ENCODE measurements at regions not wholly inside any gene's neighbourhood (a gene's known extent, or its start where the extent isn't known, plus 50 kb on each side); places are given as distances from the start of the nearest gene placed in this dataset.

GRCh38 chr1:18569251-18569650, 61.4 kb upstream of the PAX7 start:
- peaks cover 0 to 2% (median 0%) of the 10 kb centered on the region in 3 donors for H3K27me3 ChIP-seq (ENCODE audit: control insufficient read depth in 3 of 3, insufficient read depth in 3 of 3, low read length in 3 of 3)
- H3K36me3 ChIP-seq (ENCODE audit: control insufficient read depth in 3 of 3, insufficient read depth in 2 of 3, low read depth in 1 of 3, low read length in 3 of 3) = no peaks in the 10 kb centered on the region
- H3K4me3 ChIP-seq (ENCODE audit: low read depth in 1 of 3, low read length in 3 of 3) = no peak overlapping the region
- 73 to 86% (median 83%) methylated on average over 8 of the region's 8 CpGs for WGBS, 3 donors
- H3K27ac ChIP-seq (ENCODE audit: low read depth in 1 of 3, low read length in 2 of 3) = no peak overlapping the region
- DNase-seq (no peak), FAIRE-seq (no peak)
- H3K9me3 ChIP-seq (ENCODE audit: control insufficient read depth in 2 of 2, insufficient read depth in 1 of 2, low read depth in 1 of 2, low read length in 1 of 2) = no peaks in the 10 kb centered on the region
- no peaks in the 10 kb centered on the region for H3K4me1 ChIP-seq (ENCODE audit: control insufficient read depth in 3 of 3, insufficient read depth in 2 of 3, low read depth in 1 of 3, low read length in 2 of 3)

DNA sequence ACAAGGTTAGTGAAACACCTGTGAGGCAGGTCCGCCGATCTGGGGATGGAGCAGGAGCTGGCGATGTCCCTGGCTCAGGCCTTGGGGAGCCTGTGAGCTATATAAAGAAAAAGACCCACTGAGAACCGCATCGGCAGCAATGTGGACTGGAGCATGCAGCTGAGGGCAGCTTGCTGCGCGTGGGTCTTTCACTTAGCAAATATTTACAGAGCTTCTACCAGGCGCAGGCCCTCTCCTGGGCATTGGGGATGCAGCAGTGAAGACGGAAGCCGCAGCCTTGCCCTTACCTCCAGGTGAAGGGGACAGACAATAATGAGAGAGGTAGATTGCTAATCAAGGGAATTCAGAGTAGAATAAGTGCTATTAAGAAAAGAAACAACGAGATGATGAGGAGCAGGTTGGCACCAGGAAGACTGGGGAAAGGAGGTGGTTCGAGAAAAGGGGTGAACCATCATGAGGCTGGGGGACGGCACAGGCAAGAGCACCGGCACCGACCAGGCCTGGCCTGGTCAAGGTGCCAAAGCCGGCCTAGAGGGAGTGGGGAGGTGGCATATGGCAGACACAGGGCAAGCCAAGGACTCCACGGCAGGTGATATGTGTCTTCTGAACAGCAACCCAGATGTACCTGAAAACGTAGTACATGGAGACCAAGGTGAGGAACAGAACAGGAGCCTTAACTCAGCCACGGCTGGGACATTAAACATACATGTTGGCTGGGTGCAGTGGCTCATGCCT, 60.7 kb upstream of the PAX7 start:
- Histone ChIP-seq H3K9me3 (ENCODE audit: control insufficient read depth in 2 of 2, insufficient read depth in 1 of 2, low read depth in 1 of 2, low read length in 1 of 2) (no peaks in the 10 kb centered on the region), H3K4me1 (ENCODE audit: control insufficient read depth in 3 of 3, insufficient read depth in 2 of 3, low read depth in 1 of 3, low read length in 2 of 3) (no peaks in the 10 kb centered on the region), H3K27me3 (ENCODE audit: control insufficient read depth in 3 of 3, insufficient read depth in 3 of 3, low read length in 3 of 3) (peaks cover 0 to 3% (median 0%) of the 10 kb centered on the region in 3 donors), H3K4me3 (ENCODE audit: low read depth in 1 of 3, low read length in 3 of 3) (no peak overlapping the region), H3K27ac (ENCODE audit: low read depth in 1 of 3, low read length in 2 of 3) (no peak overlapping the region), H3K36me3 (ENCODE audit: control insufficient read depth in 3 of 3, insufficient read depth in 2 of 3, low read depth in 1 of 3, low read length in 3 of 3) (no peaks in the 10 kb centered on the region)
- no peak for DNase-seq
- WGBS, 3 donors = 76 to 78% (median 76%) methylated on average over 19 of the region's 19 CpGs
- FAIRE-seq = no peak

DNA sequence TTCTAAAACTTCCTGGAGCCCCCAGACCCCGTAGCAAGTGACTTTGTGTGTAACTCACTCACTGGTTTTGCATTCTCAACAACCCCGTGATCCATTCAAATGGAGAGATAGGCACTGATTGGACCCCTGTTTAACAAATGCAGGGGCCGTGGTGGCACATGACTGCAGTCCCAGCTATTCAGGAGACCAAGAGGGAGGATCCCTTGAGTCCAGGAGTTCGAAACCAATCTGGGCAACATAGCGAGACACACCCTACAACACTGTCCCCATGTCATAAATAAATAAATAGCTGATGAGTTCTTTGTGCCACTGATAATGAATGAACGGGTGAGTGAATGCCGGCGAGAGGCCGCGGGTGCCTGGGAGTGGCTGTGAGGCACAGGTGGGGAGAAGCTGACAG, 59.4 kb upstream of the PAX7 start:
- Histone ChIP-seq H3K4me1 (ENCODE audit: control insufficient read depth in 3 of 3, insufficient read depth in 2 of 3, low read depth in 1 of 3, low read length in 2 of 3) (no peaks in the 10 kb centered on the region), H3K36me3 (ENCODE audit: control insufficient read depth in 3 of 3, insufficient read depth in 2 of 3, low read depth in 1 of 3, low read length in 3 of 3) (no peaks in the 10 kb centered on the region), H3K27me3 (ENCODE audit: control insufficient read depth in 3 of 3, insufficient read depth in 3 of 3, low read length in 3 of 3) (peaks cover 0 to 5% (median 0%) of the 10 kb centered on the region in 3 donors), H3K9me3 (ENCODE audit: control insufficient read depth in 2 of 2, insufficient read depth in 1 of 2, low read depth in 1 of 2, low read length in 1 of 2) (no peaks in the 10 kb centered on the region), H3K27ac (ENCODE audit: low read depth in 1 of 3, low read length in 2 of 3) (no peak overlapping the region), H3K4me3 (ENCODE audit: low read depth in 1 of 3, low read length in 3 of 3) (no peak overlapping the region)
- FAIRE-seq (no peak), DNase-seq (peak in 1 of 2 donors; percentile 17)
- 11 to 58% (median 23%) methylated on average over 10 of the region's 10 CpGs for WGBS, 3 donors

DNA sequence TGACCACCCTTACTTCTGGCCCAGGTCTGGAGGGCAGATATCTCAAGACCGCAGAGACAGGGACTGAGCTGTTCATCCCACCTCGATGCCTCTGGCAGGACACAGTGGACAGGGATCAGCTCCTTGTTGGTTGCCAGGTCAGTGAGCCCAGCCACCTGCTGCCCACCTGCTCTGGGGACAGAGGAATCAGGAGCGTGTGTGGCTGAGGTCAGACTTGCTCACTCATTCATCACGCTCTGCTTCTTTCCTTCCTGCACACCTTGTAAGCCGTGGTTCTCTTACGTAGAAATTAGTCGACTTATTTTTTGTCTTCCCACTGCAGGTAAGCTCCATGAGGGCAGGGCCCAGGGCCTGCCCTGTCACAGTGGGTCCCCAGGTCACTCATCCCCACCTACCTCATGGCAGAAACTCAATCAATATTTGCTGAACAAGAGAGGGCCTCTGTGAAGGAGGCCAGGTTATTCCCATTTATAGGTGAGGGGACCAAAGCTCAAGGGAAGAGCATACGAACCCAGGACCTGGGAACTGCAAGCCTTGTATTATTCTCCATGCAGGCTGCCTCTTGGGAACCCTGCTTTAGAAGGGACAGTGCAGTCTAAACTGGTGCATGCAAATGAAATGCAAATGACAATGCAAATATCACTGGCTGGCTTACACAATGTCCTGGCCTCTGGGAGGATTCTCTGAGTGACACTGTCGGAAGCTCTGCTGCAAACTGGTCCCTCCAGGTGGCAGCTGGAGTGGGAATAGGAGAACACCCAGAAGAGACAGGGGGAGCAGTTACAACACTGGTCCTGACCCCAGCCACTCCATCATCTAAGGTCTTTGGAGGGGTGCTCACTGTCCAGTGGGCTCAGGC, 58.4 kb upstream of the PAX7 start:
- Histone ChIP-seq H3K27me3 (ENCODE audit: control insufficient read depth in 3 of 3, insufficient read depth in 3 of 3, low read length in 3 of 3) (peaks cover 0 to 5% (median 0%) of the 10 kb centered on the region in 3 donors), H3K36me3 (ENCODE audit: control insufficient read depth in 3 of 3, insufficient read depth in 2 of 3, low read depth in 1 of 3, low read length in 3 of 3) (no peaks in the 10 kb centered on the region), H3K4me1 (ENCODE audit: control insufficient read depth in 3 of 3, insufficient read depth in 2 of 3, low read depth in 1 of 3, low read length in 2 of 3) (no peaks in the 10 kb centered on the region), H3K4me3 (ENCODE audit: low read depth in 1 of 3, low read length in 3 of 3) (no peak overlapping the region), H3K9me3 (ENCODE audit: control insufficient read depth in 2 of 2, insufficient read depth in 1 of 2, low read depth in 1 of 2, low read length in 1 of 2) (no peaks in the 10 kb centered on the region), H3K27ac (ENCODE audit: low read depth in 1 of 3, low read length in 2 of 3) (no peak overlapping the region)
- WGBS, 3 donors = 68 to 80% (median 80%) methylated on average over 9 of the region's 9 CpGs
- DNase-seq (no peak), FAIRE-seq (no peak)

GRCh38 chr1:18573170-18573569, 57.5 kb upstream of the PAX7 start:
- WGBS, 3 donors = 67 to 77% (median 70%) methylated on average over 8 of the region's 8 CpGs
- DNase-seq = no peak

DNA sequence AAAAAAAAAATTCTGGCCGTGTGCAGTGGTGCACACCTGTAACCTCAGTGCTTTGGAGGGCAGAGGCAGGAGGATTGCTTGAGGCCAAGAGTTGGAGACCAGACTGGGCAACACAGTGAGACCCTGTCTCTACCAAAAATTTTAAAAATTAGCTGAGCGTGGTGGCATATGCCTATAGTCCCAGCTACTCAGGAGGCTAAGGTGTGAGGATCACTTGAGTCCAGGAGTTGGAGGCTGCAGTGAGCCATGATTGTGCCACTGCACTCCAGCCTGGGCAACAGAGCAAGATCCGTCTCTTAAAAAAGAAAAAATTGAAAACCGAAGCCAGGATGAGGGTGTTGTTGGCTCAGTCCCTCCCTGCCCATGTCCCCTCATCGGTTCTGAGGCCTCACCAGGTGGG, 55.9 kb upstream of the PAX7 start:
- DNase-seq = no peak
- no peak for FAIRE-seq
- Histone ChIP-seq H3K9me3 (ENCODE audit: control insufficient read depth in 2 of 2, insufficient read depth in 1 of 2, low read depth in 1 of 2, low read length in 1 of 2) (no peaks in the 10 kb centered on the region), H3K27me3 (ENCODE audit: control insufficient read depth in 3 of 3, insufficient read depth in 3 of 3, low read length in 3 of 3) (peaks cover 0 to 3% (median 0%) of the 10 kb centered on the region in 3 donors), H3K27ac (ENCODE audit: low read depth in 1 of 3, low read length in 2 of 3) (no peak overlapping the region), H3K4me1 (ENCODE audit: control insufficient read depth in 3 of 3, insufficient read depth in 2 of 3, low read depth in 1 of 3, low read length in 2 of 3) (no peaks in the 10 kb centered on the region), H3K36me3 (ENCODE audit: control insufficient read depth in 3 of 3, insufficient read depth in 2 of 3, low read depth in 1 of 3, low read length in 3 of 3) (no peaks in the 10 kb centered on the region), H3K4me3 (ENCODE audit: low read depth in 1 of 3, low read length in 3 of 3) (no peak overlapping the region)
- 72 to 79% (median 75%) methylated on average over 5 of the region's 5 CpGs for WGBS, 3 donors

More at GRCh38 chr1:18573170-18573569, 57.5 kb upstream of the PAX7 start:
- FAIRE-seq = no peak
- Histone ChIP-seq H3K36me3 (ENCODE audit: control insufficient read depth in 3 of 3, insufficient read depth in 2 of 3, low read depth in 1 of 3, low read length in 3 of 3) (no peaks in the 10 kb centered on the region), H3K4me3 (ENCODE audit: low read depth in 1 of 3, low read length in 3 of 3) (no peak overlapping the region), H3K9me3 (ENCODE audit: control insufficient read depth in 2 of 2, insufficient read depth in 1 of 2, low read depth in 1 of 2, low read length in 1 of 2) (no peaks in the 10 kb centered on the region), H3K27ac (ENCODE audit: low read depth in 1 of 3, low read length in 2 of 3) (no peak overlapping the region), H3K4me1 (ENCODE audit: control insufficient read depth in 3 of 3, insufficient read depth in 2 of 3, low read depth in 1 of 3, low read length in 2 of 3) (no peaks in the 10 kb centered on the region), H3K27me3 (ENCODE audit: control insufficient read depth in 3 of 3, insufficient read depth in 3 of 3, low read length in 3 of 3) (peaks cover 0 to 5% (median 0%) of the 10 kb centered on the region in 3 donors)

DNA sequence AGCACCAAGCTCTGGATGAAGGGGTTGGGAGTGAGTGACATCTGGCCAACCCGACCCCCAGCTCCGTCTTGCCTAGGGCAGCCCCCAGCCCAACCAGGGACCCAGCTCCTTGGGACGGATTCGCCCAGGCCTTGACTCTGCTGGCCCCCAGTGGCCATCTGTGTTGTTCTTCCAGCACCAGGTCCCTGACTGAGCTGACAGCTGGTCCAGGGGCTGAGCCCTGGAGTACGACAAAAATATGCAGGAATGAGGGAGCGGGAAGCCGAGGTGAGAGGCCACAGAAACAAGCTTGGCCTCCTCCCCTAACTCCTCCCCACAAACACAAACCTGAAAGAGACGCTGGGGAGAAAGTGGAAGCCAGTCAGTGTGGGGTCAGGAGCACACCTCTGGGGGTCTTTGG, 55.0 kb upstream of the PAX7 start:
- Histone ChIP-seq H3K9me3 (ENCODE audit: control insufficient read depth in 2 of 2, insufficient read depth in 1 of 2, low read depth in 1 of 2, low read length in 1 of 2) (no peaks in the 10 kb centered on the region), H3K27me3 (ENCODE audit: control insufficient read depth in 3 of 3, insufficient read depth in 3 of 3, low read length in 3 of 3) (peaks cover 0 to 3% (median 0%) of the 10 kb centered on the region in 3 donors), H3K27ac (ENCODE audit: low read depth in 1 of 3, low read length in 2 of 3) (no peak overlapping the region), H3K36me3 (ENCODE audit: control insufficient read depth in 3 of 3, insufficient read depth in 2 of 3, low read depth in 1 of 3, low read length in 3 of 3) (no peaks in the 10 kb centered on the region), H3K4me1 (ENCODE audit: control insufficient read depth in 3 of 3, insufficient read depth in 2 of 3, low read depth in 1 of 3, low read length in 2 of 3) (no peaks in the 10 kb centered on the region), H3K4me3 (ENCODE audit: low read depth in 1 of 3, low read length in 3 of 3) (no peak overlapping the region)
- WGBS, 3 donors = 8 to 28% (median 17%) methylated on average over 8 of the region's 8 CpGs
- DNase-seq = peak; percentile 26 to 29
- FAIRE-seq = no peak

GRCh38 chr1:18578271-18578670, 52.4 kb upstream of the PAX7 start:
- WGBS, 3 donors = 73 to 80% (median 76%) methylated on average over 6 of the region's 6 CpGs
- H3K27me3 ChIP-seq (ENCODE audit: control insufficient read depth in 3 of 3, insufficient read depth in 3 of 3, low read length in 3 of 3) = peaks cover 0 to 3% (median 0%) of the 10 kb centered on the region in 3 donors
- no peaks in the 10 kb centered on the region for H3K4me1 ChIP-seq (ENCODE audit: control insufficient read depth in 3 of 3, insufficient read depth in 2 of 3, low read depth in 1 of 3, low read length in 2 of 3)
- no peaks in the 10 kb centered on the region for H3K36me3 ChIP-seq (ENCODE audit: control insufficient read depth in 3 of 3, insufficient read depth in 2 of 3, low read depth in 1 of 3, low read length in 3 of 3)
- no peak overlapping the region for H3K27ac ChIP-seq (ENCODE audit: low read depth in 1 of 3, low read length in 2 of 3)
- FAIRE-seq (no peak), DNase-seq (no peak)
- no peaks in the 10 kb centered on the region for H3K9me3 ChIP-seq (ENCODE audit: control insufficient read depth in 2 of 2, insufficient read depth in 1 of 2, low read depth in 1 of 2, low read length in 1 of 2)
- no peak overlapping the region for H3K4me3 ChIP-seq (ENCODE audit: low read depth in 1 of 3, low read length in 3 of 3)

Data from small intestine (tissue), 7 donors.